ENCODE measurements at regions not wholly inside any gene's neighbourhood (a gene's known extent, or its start where the extent isn't known, plus 50 kb on each side); places are given as distances from the start of the nearest gene placed in this dataset.

DNA sequence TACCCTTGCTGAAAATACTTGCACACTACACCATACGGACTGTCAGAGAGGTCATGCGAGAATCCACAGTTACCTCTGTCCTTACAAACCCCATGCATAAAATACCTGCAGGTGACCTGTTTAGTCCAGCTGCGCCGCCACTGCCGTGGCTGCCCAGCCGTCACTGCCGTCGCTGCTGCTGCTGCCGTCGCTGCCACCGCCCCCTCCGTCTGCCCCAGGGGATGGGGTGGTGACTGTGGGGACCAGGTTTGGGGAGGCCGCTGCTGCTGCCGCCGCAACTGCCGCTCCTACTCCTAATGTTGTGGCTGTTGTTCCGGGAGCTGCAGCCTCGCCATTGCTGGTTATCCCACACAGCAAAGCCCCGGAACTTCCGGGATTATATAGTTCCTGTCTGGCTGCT, 141.8 kb upstream of the ZCCHC13 start:
- Histone ChIP-seq H3K4me3 (no peak overlapping the region), H3K27me3 (no peaks in the 10 kb centered on the region), H3K4me1 (no peaks in the 10 kb centered on the region), H3K9me3 (peaks cover 0 to 11% (median 6%) of the 10 kb centered on the region in 3 donors), H3K27ac (no peak overlapping the region), H3K36me3 (peaks cover 0 to 3% (median 0%) of the 10 kb centered on the region in 3 donors)
- TF ChIP-seq CTCF (IDR thresholded peaks at IDR 0.05), result no peak
- intact Hi-C loops (cut with DNase I; ENCODE audit: low total_unique reads), result no loop called here
- no peak for DNase-seq

DNA sequence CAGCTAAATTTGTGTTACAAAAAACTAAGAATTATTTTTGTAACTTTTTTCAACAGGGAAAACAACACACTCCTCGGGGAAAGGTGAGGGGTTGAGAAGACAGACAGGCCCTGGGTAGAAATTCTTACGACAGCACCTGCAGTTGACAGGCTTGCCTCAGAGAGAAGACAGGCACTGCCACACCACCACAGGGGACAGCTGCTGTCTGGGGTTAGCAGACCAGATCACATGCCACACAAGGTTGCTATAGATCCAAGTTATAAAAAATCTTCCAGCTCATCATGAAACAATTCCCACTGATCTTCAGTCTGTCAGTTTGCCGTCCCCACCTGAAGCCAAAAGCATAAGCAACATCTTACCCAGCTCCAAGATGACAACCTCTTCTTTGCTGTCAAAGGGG, 143.2 kb upstream of the ZCCHC13 start:
- TF ChIP-seq CTCF (IDR thresholded peaks at IDR 0.05), result no peak
- H3K9me3 ChIP-seq, result peaks cover 0 to 13% (median 6%) of the 10 kb centered on the region in 3 donors
- intact Hi-C loops (cut with DNase I; ENCODE audit: low total_unique reads), result no loop called here
- no peaks in the 10 kb centered on the region for H3K27me3 ChIP-seq
- H3K4me3 ChIP-seq, result no peak overlapping the region
- H3K27ac ChIP-seq, result no peak overlapping the region
- no peak for DNase-seq
- peaks cover 0 to 3% (median 0%) of the 10 kb centered on the region in 3 donors for H3K36me3 ChIP-seq
- no peaks in the 10 kb centered on the region for H3K4me1 ChIP-seq

DNA sequence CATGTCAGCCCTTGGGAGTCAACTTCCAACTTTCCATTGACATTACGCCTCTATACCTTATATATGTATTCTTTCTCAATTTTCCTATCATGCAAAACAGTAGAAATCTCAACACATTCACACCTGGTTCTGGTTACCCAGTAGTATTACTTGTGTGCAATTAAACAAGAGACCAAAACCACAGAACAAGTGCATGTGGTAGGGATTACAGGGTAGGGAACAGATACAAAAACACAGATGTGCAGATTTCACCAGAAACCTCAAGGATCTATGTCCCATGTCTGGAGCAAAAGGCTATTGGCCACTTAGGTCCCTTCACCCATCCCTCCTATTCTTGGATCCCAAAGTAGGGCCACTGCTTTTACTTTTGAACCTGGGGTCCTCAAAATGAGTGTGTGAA, 143.6 kb upstream of the ZCCHC13 start:
- intact Hi-C loops (cut with DNase I; ENCODE audit: low total_unique reads), result no loop called here
- no peak for DNase-seq
- Histone ChIP-seq H3K4me1 (peaks cover 0 to 3% (median 0%) of the 10 kb centered on the region in 4 donors), H3K36me3 (peaks cover 0 to 3% (median 0%) of the 10 kb centered on the region in 3 donors), H3K27me3 (no peaks in the 10 kb centered on the region), H3K9me3 (peaks cover 0 to 13% (median 6%) of the 10 kb centered on the region in 3 donors), H3K27ac (no peak overlapping the region), H3K4me3 (no peak overlapping the region)
- no peak for TF ChIP-seq CTCF (IDR thresholded peaks at IDR 0.05)

- no peak for TF ChIP-seq CTCF (IDR thresholded peaks at IDR 0.05)
- DNase-seq, result no peak
- intact Hi-C loops (cut with DNase I; ENCODE audit: low total_unique reads), result no loop called here
- H3K27ac ChIP-seq, result no peak overlapping the region
- H3K36me3 ChIP-seq, result no peaks in the 10 kb centered on the region
- no peaks in the 10 kb centered on the region for H3K27me3 ChIP-seq
- no peaks in the 10 kb centered on the region for H3K4me1 ChIP-seq
- H3K4me3 ChIP-seq, result no peak overlapping the region
- H3K9me3 ChIP-seq, result peaks cover 0 to 14% (median 4%) of the 10 kb centered on the region in 3 donors
Measured at GRCh38 chrX:74147439-74147838, 156.5 kb upstream of the ZCCHC13 start.

DNA sequence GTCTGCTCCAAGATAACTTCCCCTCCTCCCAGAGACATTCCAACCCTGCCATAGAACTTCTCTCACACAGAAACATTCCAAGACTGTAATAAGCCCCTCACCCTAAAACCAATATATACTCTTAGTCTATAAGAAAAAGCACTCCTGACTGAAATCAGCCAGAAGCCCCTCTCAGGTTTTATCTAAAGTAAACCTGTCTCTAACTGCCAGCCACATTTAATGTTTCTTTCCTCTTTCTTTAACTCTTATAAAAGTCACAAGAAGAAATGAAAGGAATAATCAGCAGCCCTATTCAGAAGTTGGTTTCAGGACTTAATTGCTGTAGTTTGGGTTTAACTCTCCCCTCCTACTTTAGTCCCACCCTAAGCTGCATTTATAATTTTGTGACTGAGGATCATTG, 165.0 kb upstream of the ZCCHC13 start:
- no peak overlapping the region for H3K27ac ChIP-seq
- H3K4me3 ChIP-seq, result no peak overlapping the region
- H3K36me3 ChIP-seq, result no peaks in the 10 kb centered on the region
- H3K9me3 ChIP-seq, result peaks cover 0 to 7% (median 5%) of the 10 kb centered on the region in 3 donors
- intact Hi-C loops (cut with DNase I; ENCODE audit: low total_unique reads), result no loop called here
- TF ChIP-seq CTCF (IDR thresholded peaks at IDR 0.05), result no peak
- no peaks in the 10 kb centered on the region for H3K27me3 ChIP-seq
- H3K4me1 ChIP-seq, result no peaks in the 10 kb centered on the region
- DNase-seq, result no peak
